ENCODE measurements at regions not wholly inside any gene's neighbourhood (a gene's known extent, or its start where the extent isn't known, plus 50 kb on each side); places are given as distances from the start of the nearest gene placed in this dataset.

DNA sequence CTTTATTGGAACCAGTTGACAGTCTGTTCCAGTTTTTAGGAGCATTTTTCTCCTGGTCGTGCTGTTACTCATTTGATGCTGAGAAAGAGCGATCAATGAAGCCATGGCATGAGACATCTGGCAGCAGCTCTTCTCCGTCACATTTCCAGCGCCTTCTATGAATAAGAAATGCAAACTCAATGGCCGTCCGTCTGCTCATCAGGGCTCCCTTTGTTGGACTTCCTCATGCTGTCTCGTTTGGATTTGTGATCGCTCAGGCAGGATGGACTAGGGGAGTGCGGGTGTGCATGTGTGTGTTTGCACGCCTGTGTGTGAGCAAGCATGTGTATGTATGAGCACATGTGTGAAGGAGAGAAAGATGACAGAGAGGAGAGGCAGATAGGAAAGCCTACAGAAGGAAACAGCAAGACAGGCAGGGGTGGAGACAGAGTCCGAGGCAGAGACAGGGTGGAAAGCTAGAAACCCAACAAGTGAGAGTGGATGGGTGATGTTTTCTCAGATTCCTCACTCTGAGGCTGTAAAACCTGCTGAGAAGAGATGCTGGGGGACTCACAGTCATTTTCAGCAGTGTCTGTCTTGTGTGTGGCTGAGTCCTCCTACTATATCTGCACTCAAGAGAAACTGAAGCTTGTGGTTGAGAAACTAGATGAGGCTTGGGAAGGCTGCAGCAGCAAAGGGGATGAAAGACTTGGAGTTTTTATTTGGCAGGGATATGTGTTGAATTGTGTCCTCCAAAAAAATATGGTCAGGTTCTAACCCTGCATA lies 56.0 kb upstream of the CLMP start:
- intact Hi-C loops (cut with micrococcal nuclease): no loop called here
- 87% methylated on average over 11 of the region's 11 CpGs for WGBS (ENCODE audit: insufficient coverage)

DNA sequence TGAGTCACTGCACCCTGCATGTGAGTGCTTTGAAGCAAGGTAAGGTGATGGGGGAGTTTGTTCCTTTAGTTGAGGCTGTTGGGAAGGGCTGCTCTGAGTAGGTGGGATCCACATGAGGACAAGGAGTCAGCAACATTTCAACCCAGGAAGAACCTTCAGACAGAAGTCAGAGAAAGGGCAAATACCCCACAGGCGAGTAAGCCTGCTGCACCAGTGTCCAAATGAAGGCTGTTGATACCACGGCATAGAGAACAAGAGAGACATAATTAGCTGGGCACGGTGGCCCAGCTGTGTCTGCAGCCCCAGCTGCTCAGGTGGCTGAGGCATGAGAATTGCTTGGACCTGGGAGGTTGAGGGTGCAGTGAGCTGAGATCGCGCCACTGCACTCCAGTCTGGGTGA lies 54.3 kb upstream of the CLMP start:
- Histone ChIP-seq H3K4me3 (ENCODE audit: low read length) (no peak overlapping the region), H3K9me3 (ENCODE audit: control insufficient read depth, insufficient read depth, low read length) (no peaks in the 10 kb centered on the region), H3K27ac (ENCODE audit: low read length) (no peak overlapping the region), H3K4me1 (ENCODE audit: control insufficient read depth, insufficient read depth, low read length) (no peaks in the 10 kb centered on the region), H3K36me3 (ENCODE audit: control insufficient read depth, insufficient read depth, low read length) (no peaks in the 10 kb centered on the region), H3K27me3 (ENCODE audit: control insufficient read depth, insufficient read depth, low read length) (peaks cover 2% of the 10 kb centered on the region)
- no peak for DNase-seq
- 86% methylated on average over 5 of the region's 5 CpGs for WGBS (ENCODE audit: insufficient coverage)
- Mint-ChIP-seq H3K27ac (no peak overlapping the region), H3K9me3 (no peaks in the 10 kb centered on the region), H3K4me1 (peaks cover 5 to 6% of the 10 kb centered on the region in 2 donors), H3K4me3 (no peak overlapping the region), H3K27me3 (ENCODE audit: low read depth in 2 of 2) (peaks cover 19 to 33% of the 10 kb centered on the region in 2 donors), H3K36me3 (no peaks in the 10 kb centered on the region)
- TF ChIP-seq, protein P1, sequence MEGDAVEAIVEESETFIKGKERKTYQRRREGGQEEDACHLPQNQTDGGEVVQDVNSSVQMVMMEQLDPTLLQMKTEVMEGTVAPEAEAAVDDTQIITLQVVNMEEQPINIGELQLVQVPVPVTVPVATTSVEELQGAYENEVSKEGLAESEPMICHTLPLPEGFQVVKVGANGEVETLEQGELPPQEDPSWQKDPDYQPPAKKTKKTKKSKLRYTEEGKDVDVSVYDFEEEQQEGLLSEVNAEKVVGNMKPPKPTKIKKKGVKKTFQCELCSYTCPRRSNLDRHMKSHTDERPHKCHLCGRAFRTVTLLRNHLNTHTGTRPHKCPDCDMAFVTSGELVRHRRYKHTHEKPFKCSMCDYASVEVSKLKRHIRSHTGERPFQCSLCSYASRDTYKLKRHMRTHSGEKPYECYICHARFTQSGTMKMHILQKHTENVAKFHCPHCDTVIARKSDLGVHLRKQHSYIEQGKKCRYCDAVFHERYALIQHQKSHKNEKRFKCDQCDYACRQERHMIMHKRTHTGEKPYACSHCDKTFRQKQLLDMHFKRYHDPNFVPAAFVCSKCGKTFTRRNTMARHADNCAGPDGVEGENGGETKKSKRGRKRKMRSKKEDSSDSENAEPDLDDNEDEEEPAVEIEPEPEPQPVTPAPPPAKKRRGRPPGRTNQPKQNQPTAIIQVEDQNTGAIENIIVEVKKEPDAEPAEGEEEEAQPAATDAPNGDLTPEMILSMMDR (IDR thresholded peaks at IDR 0.05): no peak
- ATAC-seq: no peak
- intact Hi-C loops (cut with micrococcal nuclease): loop anchor here (5.0 kb wide), 1 partner anchor 82 kb away; no protein-coding TSS in a partner anchor

More for the DNA sequence above, 56.0 kb upstream of the CLMP start:
- Histone ChIP-seq H3K27ac (ENCODE audit: low read length) (no peak overlapping the region), H3K4me1 (ENCODE audit: control insufficient read depth, insufficient read depth, low read length) (no peaks in the 10 kb centered on the region), H3K27me3 (ENCODE audit: control insufficient read depth, insufficient read depth, low read length) (peaks cover 2% of the 10 kb centered on the region), H3K9me3 (ENCODE audit: control insufficient read depth, insufficient read depth, low read length) (no peaks in the 10 kb centered on the region), H3K4me3 (ENCODE audit: low read length) (no peak overlapping the region), H3K36me3 (ENCODE audit: control insufficient read depth, insufficient read depth, low read length) (no peaks in the 10 kb centered on the region)
- H3K4me1 Mint-ChIP-seq: peaks cover 5 to 6% of the 10 kb centered on the region in 2 donors
- no peak overlapping the region for H3K4me3 Mint-ChIP-seq
- H3K27ac Mint-ChIP-seq: no peak overlapping the region
- no peaks in the 10 kb centered on the region for H3K36me3 Mint-ChIP-seq
- DNase-seq (no peak), ATAC-seq (no peak)
- peaks cover 19 to 37% of the 10 kb centered on the region in 2 donors for H3K27me3 Mint-ChIP-seq (ENCODE audit: low read depth in 2 of 2)
- H3K9me3 Mint-ChIP-seq: no peaks in the 10 kb centered on the region
- TF ChIP-seq, protein P1 (IDR thresholded peaks at IDR 0.05): no peak

DNA sequence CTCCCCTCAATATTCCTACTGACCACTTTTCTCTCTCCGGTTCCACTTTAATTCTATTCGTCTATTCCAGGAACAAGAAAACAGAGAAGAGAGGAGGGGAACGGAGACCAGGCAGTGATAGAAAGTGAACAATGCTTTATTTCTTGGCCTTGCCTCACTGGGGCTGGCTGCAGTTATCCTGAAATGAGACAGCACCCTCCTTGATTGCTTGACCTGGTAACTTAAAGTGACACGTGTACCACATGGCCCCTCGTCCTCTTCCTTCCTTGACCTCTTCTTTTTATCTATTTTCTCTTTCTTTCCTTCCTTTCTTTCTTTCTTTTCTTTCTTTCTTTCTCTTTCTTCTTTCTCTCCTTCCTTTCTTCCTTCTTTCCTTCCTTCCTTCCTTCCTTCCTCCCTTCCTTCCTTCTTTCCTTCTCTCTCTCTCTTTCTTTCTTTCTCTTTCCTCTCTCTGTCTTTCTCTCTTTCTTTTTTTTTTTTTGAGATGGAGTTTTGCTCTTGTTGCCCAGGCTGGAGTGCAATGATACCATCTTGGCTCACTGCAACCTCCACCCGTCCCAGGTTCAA lies 52.8 kb upstream of the CLMP start:
- Histone ChIP-seq H3K36me3 (ENCODE audit: control insufficient read depth, insufficient read depth, low read length) (no peaks in the 10 kb centered on the region), H3K27me3 (ENCODE audit: control insufficient read depth, insufficient read depth, low read length) (peaks cover 2% of the 10 kb centered on the region), H3K4me3 (ENCODE audit: low read length) (no peak overlapping the region), H3K27ac (ENCODE audit: low read length) (no peak overlapping the region), H3K4me1 (ENCODE audit: control insufficient read depth, insufficient read depth, low read length) (no peaks in the 10 kb centered on the region), H3K9me3 (ENCODE audit: control insufficient read depth, insufficient read depth, low read length) (no peaks in the 10 kb centered on the region)
- Mint-ChIP-seq H3K4me3 (no peak overlapping the region), H3K4me1 (peaks cover 5 to 6% of the 10 kb centered on the region in 2 donors), H3K36me3 (no peaks in the 10 kb centered on the region), H3K27me3 (ENCODE audit: low read depth in 2 of 2) (peaks cover 21 to 33% of the 10 kb centered on the region in 2 donors), H3K9me3 (no peaks in the 10 kb centered on the region), H3K27ac (no peak overlapping the region)
- TF ChIP-seq, protein P1 (IDR thresholded peaks at IDR 0.05): no peak
- no peak for ATAC-seq
- intact Hi-C loops (cut with micrococcal nuclease): loop anchor here (1.0 to 5.0 kb wide), 3 partner anchors 81 to 145 kb away; no protein-coding TSS in a partner anchor
- DNase-seq: no peak
- WGBS (ENCODE audit: insufficient coverage): 64% methylated on average over 5 of the region's 6 CpGs

Data from natural killer cell (primary cell).